ENCODE measurements at regions not wholly inside any gene's neighbourhood (a gene's known extent, or its start where the extent isn't known, plus 50 kb on each side); places are given as distances from the start of the nearest gene placed in this dataset.

DNA sequence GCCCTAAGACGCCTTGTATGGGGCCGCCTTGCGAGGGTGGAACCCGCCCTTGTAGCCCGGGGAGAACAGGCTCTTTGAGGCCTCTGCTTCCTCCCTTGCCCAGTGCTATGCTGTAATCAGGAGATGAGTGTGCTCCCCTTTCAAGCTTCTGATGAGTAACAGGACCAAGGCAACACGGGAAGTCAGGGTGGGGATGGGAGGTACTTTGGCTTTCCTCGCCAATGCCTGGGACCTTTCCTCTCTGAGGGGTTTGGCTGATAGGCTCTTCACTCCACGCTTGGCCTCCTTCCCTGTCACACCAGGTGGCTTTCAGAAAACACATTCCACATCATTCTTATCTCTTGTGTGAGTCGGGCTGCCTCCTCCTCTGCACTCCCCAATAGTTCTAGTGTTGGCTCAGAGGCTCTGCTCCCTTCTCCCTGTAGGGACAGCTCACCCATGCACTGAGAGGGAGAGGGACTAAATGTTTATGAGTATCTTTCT lies 223.7 kb upstream of the TRIB2 start:
- Histone ChIP-seq H2AFZ (ENCODE audit: low read length) (no peak overlapping the region), H4K20me1 (ENCODE audit: insufficient read depth, low read length) (no peaks in the 10 kb centered on the region), H3K4me3 (ENCODE audit: low read depth, low read length, poor library complexity, severe bottlenecking) (no peak overlapping the region), H3K79me2 (ENCODE audit: insufficient read depth, low read depth, low read length) (no peaks in the 10 kb centered on the region), H3K4me1 (ENCODE audit: insufficient read depth, low read length, poor library complexity, severe bottlenecking) (peaks cover 8% of the 10 kb centered on the region), H3K36me3 (ENCODE audit: insufficient read depth, low read length) (no peaks in the 10 kb centered on the region), H3K9me3 (ENCODE audit: low read length) (no peaks in the 10 kb centered on the region), H3K4me2 (ENCODE audit: low read length) (no peak overlapping the region), H3K9me2 (ENCODE audit: insufficient read depth, low read length) (no peaks in the 10 kb centered on the region), H3K27ac (ENCODE audit: low read depth, low read length, poor library complexity, severe bottlenecking) (no peak overlapping the region)
- ChIA-PET POLR2A (interaction anchor here (0.6 to 0.7 kb wide), 2 partner anchors 16 to 217 kb away, joined by 3 to 5 read pairs; no protein-coding TSS in a partner anchor), CTCF (ENCODE audit: unreplicated experiment) (no interaction called here)
- no peak for DNase-seq (ENCODE audit: low spot score)
- intact Hi-C loops (cut with micrococcal nuclease; ENCODE audit: unreplicated experiment): no loop called here
- no TSS peak for BruUV-seq (replicated peaks)
- TF ChIP-seq EZH2phosphoT487 (IDR thresholded peaks at IDR 0.05; ENCODE audit: borderline replicate concordance, low read depth, low read length): no peak
- TF ChIP-seq, protein P1, sequence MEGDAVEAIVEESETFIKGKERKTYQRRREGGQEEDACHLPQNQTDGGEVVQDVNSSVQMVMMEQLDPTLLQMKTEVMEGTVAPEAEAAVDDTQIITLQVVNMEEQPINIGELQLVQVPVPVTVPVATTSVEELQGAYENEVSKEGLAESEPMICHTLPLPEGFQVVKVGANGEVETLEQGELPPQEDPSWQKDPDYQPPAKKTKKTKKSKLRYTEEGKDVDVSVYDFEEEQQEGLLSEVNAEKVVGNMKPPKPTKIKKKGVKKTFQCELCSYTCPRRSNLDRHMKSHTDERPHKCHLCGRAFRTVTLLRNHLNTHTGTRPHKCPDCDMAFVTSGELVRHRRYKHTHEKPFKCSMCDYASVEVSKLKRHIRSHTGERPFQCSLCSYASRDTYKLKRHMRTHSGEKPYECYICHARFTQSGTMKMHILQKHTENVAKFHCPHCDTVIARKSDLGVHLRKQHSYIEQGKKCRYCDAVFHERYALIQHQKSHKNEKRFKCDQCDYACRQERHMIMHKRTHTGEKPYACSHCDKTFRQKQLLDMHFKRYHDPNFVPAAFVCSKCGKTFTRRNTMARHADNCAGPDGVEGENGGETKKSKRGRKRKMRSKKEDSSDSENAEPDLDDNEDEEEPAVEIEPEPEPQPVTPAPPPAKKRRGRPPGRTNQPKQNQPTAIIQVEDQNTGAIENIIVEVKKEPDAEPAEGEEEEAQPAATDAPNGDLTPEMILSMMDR (conservative IDR thresholded peaks at IDR 0.05; ENCODE audit: low read length): no peak

DNA sequence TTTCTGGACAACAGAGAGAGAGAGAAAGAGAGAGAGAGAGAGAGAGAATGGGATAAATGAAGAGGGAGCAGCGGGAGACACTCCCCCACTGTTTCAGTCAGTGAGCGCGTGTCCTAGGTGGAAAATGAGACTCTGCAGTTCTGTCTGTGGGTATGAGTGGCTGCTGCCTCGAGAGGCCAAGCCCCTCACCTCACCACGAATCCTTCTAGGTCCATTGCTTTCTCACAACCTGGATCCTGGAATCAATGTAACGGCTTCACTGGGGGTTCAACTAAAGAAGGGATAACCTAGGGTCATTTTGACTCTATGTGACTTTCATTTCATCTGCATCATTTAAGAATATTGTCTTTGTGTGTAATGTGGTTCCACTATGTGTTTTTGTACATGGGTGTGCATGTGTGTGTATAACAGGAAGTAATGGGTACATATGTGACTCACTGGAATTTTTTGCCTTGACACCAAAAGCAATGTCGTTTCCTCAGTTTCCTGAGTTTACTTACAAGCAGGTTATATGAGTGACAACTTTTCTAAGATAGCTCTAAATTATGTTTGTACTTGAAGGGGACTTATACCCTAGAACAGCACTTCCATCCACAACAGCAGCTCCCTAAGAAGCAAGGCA lies 221.4 kb upstream of the TRIB2 start:
- no TSS peak for BruUV-seq (replicated peaks)
- no peak for DNase-seq (ENCODE audit: low spot score)
- Histone ChIP-seq H3K9me2 (ENCODE audit: insufficient read depth, low read length) (no peaks in the 10 kb centered on the region), H2AFZ (ENCODE audit: low read length) (no peak overlapping the region), H4K20me1 (ENCODE audit: insufficient read depth, low read length) (no peaks in the 10 kb centered on the region), H3K27ac (ENCODE audit: low read depth, low read length, poor library complexity, severe bottlenecking) (no peak overlapping the region), H3K36me3 (ENCODE audit: insufficient read depth, low read length) (no peaks in the 10 kb centered on the region), H3K79me2 (ENCODE audit: insufficient read depth, low read depth, low read length) (no peaks in the 10 kb centered on the region), H3K4me2 (ENCODE audit: low read length) (no peak overlapping the region), H3K4me1 (ENCODE audit: insufficient read depth, low read length, poor library complexity, severe bottlenecking) (no peaks in the 10 kb centered on the region), H3K9me3 (ENCODE audit: low read length) (no peaks in the 10 kb centered on the region), H3K4me3 (ENCODE audit: low read depth, low read length, poor library complexity, severe bottlenecking) (no peak overlapping the region)
- ChIA-PET CTCF (ENCODE audit: unreplicated experiment) (no interaction called here), POLR2A (interaction anchor here (0.6 to 0.7 kb wide), 3 partner anchors 22 to 1059 kb away, joined by 3 read pairs; no protein-coding TSS in a partner anchor)
- intact Hi-C loops (cut with micrococcal nuclease; ENCODE audit: unreplicated experiment): no loop called here
- TF ChIP-seq, protein P1 (conservative IDR thresholded peaks at IDR 0.05; ENCODE audit: low read length): no peak
- no peak for TF ChIP-seq EZH2phosphoT487 (IDR thresholded peaks at IDR 0.05; ENCODE audit: borderline replicate concordance, low read depth, low read length)

DNA sequence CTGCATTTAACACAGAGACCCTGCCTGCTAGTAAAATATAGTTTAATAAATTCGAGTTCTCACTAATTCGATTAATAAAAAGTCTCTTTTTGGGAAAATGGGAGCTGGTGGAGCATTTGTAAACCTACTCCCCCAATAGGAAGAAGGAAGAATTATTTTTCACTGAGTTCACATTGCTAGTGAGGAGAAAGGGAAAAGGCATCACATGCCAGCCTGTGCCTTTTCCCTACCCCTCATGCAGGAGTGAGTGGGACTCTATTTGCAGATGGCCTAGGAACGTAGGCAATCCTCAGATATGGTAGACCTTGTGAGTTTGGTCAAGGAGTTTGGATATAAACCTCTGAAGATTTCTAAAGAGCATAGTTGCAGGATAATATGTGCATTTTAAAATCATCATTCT lies 218.4 kb upstream of the TRIB2 start:
- intact Hi-C loops (cut with micrococcal nuclease; ENCODE audit: unreplicated experiment): no loop called here
- H3K79me2 ChIP-seq (ENCODE audit: insufficient read depth, low read depth, low read length): no peaks in the 10 kb centered on the region
- H3K4me3 ChIP-seq (ENCODE audit: low read depth, low read length, poor library complexity, severe bottlenecking): no peak overlapping the region
- no peak overlapping the region for H2AFZ ChIP-seq (ENCODE audit: low read length)
- DNase-seq (ENCODE audit: low spot score): no peak
- H3K9me2 ChIP-seq (ENCODE audit: insufficient read depth, low read length): no peaks in the 10 kb centered on the region
- no peaks in the 10 kb centered on the region for H3K9me3 ChIP-seq (ENCODE audit: low read length)
- ChIA-PET CTCF (ENCODE audit: unreplicated experiment) (no interaction called here), POLR2A (interaction anchor here (0.5 to 1.9 kb wide), 3 partner anchors 10 to 210 kb away, joined by 3 to 5 read pairs (median 3); no protein-coding TSS in a partner anchor)
- no peak for TF ChIP-seq EZH2phosphoT487 (IDR thresholded peaks at IDR 0.05; ENCODE audit: borderline replicate concordance, low read depth, low read length)
- TF ChIP-seq, protein P1 (conservative IDR thresholded peaks at IDR 0.05; ENCODE audit: low read length): no peak
- H3K36me3 ChIP-seq (ENCODE audit: insufficient read depth, low read length): no peaks in the 10 kb centered on the region
- BruUV-seq (replicated peaks): no TSS peak
- no peaks in the 10 kb centered on the region for H4K20me1 ChIP-seq (ENCODE audit: insufficient read depth, low read length)
- no peak overlapping the region for H3K4me2 ChIP-seq (ENCODE audit: low read length)
- no peaks in the 10 kb centered on the region for H3K4me1 ChIP-seq (ENCODE audit: insufficient read depth, low read length, poor library complexity, severe bottlenecking)
- no peak overlapping the region for H3K27ac ChIP-seq (ENCODE audit: low read depth, low read length, poor library complexity, severe bottlenecking)
